ENCODE measurements at regions not wholly inside any gene's neighbourhood (a gene's known extent, or its start where the extent isn't known, plus 50 kb on each side); places are given as distances from the start of the nearest gene placed in this dataset.

DNA sequence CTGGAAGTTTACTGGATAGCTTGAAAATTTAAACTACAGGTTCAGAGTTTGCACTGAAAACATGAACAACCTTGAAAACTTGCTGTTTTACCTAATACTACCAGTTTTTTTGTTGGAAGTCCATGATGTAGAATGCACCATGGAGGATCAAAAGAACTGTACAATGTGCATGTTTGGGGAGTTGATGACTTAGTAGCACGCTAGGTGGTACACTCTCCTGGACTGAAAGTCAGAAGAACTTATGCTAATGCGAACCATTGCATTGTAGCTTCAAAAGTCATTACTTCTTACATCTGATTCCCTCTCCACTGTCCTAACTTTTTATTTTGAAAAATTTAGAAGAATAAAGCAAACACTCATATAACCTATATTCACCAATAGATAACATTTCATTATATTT lies 211.0 kb downstream of the OSTF1 start:
- Histone ChIP-seq H3K4me3 (ENCODE audit: low read depth in 1 of 3, low read length in 3 of 3) (no peak overlapping the region), H3K9ac (ENCODE audit: low read depth in 1 of 2, low read length in 2 of 2) (no peak overlapping the region), H3K27ac (ENCODE audit: low read depth in 1 of 2, low read length in 2 of 2) (no peak overlapping the region), H3K27me3 (ENCODE audit: control insufficient read depth in 4 of 4, insufficient read depth in 4 of 4, low read length in 3 of 4) (no peaks in the 10 kb centered on the region), H3K9me3 (ENCODE audit: control insufficient read depth in 4 of 4, low read length in 3 of 4) (no peaks in the 10 kb centered on the region), H3K4me1 (ENCODE audit: control insufficient read depth in 4 of 4, insufficient read depth in 4 of 4, low read length in 3 of 4) (no peaks in the 10 kb centered on the region), H3K36me3 (ENCODE audit: control insufficient read depth in 4 of 4, insufficient read depth in 3 of 4, low read depth in 1 of 4, low read length in 3 of 4) (no peaks in the 10 kb centered on the region)
- WGBS = 91% methylated on average over 2 of the region's 2 CpGs
- no peak for DNase-seq (ENCODE audit: low spot score)
- TF ChIP-seq EGR1 (IDR thresholded peaks at IDR 0.05; ENCODE audit: low read depth in 2 of 2) (no peak), RXRA (IDR thresholded peaks at IDR 0.05) (no peak), SP1 (IDR thresholded peaks at IDR 0.05) (no peak), NR2F2 (IDR thresholded peaks at IDR 0.05) (no peak), RAD21 (IDR thresholded peaks at IDR 0.05) (no peak), FOXA1 (IDR thresholded peaks at IDR 0.05) (no peak), HNF4G (IDR thresholded peaks at IDR 0.05) (no peak), CTCF (IDR thresholded peaks at IDR 0.05; ENCODE audit: low read depth, low read length, missing input control) (no peak), HNF4A (conservative IDR thresholded peaks at IDR 0.05) (no peak), ATF3 (IDR thresholded peaks at IDR 0.05) (no peak), ZBTB33 (IDR thresholded peaks at IDR 0.05) (no peak), JUND (IDR thresholded peaks at IDR 0.05) (no peak), FOXA2 (IDR thresholded peaks at IDR 0.05) (no peak), YY1 (IDR thresholded peaks at IDR 0.05) (no peak), TAF1 (conservative IDR thresholded peaks at IDR 0.05) (no peak), GABPA (IDR thresholded peaks at IDR 0.05 in 1 of 2, conservative IDR thresholded peaks at IDR 0.05 in 1 of 2) (no peak), REST (IDR thresholded peaks at IDR 0.05) (no peak)
- TF ChIP-seq, protein P1, sequence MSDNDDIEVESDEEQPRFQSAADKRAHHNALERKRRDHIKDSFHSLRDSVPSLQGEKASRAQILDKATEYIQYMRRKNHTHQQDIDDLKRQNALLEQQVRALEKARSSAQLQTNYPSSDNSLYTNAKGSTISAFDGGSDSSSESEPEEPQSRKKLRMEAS (IDR thresholded peaks at IDR 0.05) = no peak

Data from liver (tissue), 8 donors.